Inflammatory macrophage treated with lipopolysaccharide for 4 hours (primary cell): ENCODE measurements at regions not wholly inside any gene's neighbourhood (a gene's known extent, or its start where the extent isn't known, plus 50 kb on each side); places are given as distances from the start of the nearest gene placed in this dataset.

Experiments
- DNase-seq: peaks from one replicate; pipeline ENCODE4 v3.0.0-alpha.2; 2020

DNA sequence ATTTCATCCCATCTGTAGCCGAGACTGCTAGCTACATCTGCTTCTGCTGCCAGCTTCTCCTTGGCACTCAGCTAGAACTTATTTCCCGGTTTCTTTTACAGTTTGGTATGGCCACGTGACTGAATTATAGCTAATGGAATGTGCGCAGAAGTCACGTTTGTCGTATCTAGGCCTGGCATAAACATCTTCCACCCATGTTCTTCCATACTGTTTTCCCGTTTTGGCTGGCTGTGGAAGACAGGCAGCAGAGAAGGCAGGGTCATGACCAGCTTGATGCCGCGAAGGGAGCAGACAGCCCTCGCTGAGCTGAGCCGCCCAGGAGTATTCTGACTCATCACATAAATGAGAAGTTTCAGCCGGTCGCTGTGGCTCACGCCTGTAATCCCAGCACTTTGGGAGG, 186.7 kb downstream of the RFC3 start:
- DNase-seq: no peak

DNA sequence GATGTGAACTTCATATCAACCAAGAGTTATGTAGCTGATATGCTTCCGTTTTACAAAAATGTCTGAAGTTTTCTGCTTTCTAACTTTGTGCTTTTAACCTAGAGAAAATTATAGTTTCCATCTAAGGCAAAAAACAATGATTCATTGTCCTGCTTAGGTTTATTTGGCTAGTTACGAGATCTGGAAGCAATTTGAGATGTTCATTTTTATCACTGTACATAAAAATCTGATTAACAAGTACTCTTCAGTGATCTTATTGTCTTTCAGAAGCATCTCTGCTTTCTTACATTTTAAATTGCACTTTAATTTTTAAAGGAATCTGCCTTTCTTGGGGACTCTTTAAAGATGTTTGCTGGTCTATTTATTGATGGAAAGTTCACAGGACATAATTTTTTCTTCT, 188.1 kb downstream of the RFC3 start:
- DNase-seq: no peak

DNA sequence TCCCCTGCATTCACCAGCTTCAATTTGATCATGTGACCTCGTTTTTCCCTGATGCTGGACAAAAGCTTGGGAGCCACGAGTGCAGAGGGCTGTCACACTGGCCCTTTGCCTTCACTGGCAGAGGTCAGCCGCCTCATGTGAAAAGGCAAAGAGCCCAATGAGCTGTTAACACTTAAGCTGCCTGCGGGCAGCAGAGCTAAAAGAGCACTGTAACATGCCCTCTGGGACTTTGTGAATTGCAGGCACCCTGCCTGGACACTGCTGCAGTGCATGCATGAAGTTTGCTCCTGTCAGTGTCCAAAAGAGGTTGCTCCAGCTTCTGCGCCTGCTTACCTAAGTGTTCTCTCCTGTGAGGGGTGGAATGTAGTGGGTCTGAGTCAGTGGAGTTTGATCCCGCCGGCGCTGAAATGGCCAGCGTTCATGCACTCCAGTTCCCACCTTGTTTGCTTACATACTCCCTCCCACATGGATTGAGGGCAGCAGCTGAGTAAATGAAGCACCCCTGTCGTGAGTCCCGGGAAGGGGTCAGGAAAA, 193.7 kb downstream of the RFC3 start:
- no peak for DNase-seq

DNA sequence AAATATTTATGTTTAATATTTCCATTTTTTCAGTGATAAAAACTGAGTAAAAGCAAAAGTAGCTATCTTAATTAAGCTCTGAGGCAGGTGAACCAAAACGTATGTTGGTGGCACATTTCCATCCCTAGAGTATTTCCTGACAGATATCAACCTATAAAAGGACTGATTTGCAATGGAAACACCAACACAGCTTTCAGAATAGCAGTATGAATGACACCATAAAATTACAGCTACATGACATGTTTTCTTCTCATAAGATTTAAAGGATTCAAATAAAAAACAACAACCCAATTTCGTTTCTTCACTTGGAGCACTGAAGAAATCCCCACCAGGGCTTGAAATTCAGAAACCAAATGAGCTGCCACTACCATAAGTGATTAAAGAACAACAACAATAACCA, 194.4 kb downstream of the RFC3 start:
- no peak for DNase-seq

DNA sequence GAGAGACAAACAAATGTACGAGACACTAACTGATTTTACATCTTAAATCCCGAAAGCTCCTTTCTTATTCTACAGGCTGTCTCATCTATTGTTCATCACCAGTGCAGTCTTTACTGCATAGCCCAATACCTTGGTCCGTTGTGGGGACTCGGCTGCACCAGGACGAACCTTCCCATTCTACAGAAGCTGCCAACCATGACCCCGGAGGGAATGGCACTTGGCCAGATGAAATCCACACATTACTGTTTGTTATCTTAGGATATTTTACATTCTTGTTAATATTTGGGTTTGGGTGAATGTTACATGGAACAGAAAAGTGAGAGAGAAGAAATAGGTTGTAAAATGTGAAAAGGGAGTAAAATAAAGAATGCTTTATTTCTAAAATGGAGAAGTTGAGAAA, 195.1 kb downstream of the RFC3 start:
- DNase-seq: no peak

DNA sequence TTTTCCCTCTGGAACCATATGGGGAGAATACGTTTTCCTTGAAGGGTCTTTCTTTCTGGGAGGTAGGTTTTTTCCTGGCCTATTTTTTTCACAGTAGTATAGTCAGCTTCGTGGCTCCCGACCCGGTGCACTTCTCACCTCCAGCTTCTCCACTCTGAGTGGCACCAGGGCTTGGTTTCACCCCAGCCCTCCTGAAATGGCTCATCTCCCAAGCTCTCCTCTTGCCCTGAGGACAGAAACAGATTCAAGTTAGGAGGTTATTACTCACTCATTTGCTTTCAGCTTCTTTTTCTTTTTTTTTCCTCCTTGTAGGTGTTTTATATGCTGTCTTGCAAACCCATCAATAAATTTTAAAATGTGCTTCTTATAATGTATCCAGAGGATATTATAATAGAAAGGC, 199.3 kb downstream of the RFC3 start:
- DNase-seq: no peak

DNA sequence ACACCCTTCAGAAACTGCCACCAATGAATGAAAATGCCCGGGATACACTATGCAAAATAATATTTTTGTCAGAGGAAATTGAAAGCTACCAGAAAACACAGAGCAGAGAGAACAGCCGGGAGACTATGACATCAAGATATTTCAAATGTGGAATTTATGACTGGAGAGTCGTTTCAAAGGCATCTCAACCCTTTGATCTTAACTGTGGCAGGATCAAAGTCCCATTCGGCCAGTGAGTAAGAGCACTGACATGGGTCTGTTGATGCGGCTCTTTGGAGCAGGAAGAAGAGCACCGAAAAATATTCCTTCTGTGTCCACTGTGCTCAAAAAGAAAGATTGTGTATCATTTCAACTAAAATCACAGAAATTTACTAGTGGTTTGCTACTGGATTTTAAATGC, 201.9 kb downstream of the RFC3 start:
- DNase-seq: no peak

DNA sequence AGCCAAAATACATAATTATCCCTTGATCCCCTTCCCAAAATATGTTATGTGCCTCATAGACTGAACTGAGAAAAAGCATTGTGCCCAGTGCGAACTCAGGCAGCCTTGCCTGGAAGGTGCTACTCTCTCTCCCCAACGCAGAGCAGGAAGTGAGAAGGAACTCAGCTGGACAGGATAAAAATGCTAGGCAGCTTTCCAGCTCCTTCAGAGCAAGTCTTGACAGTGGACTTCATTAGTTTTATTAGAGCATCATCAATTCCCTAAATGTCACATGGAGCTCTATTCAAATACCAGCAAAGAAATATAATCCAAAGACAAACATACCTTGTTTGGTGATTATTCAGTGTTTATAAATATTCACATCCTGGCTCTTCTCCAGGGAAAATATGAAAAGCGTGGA, 202.4 kb downstream of the RFC3 start:
- DNase-seq: no peak

DNA sequence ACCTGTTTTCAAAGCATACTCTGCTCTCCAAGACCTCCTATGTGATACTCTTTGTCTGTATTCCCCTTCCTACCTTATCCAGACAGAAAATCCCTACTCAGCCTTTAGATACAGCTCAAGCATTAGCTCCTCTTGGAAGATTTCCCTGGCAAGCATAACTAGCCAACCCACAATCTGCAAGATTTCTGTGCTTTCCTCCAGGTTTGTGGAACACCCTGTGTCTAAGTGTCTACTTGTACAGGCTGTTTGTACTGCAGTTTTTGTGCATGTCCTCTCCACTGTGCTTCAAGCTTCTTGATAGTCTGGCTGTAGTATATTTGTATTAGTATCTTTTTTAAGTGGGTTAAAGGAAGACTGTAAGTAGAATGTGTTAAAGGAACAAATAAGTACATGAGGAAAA, 203.7 kb downstream of the RFC3 start:
- DNase-seq: no peak

DNA sequence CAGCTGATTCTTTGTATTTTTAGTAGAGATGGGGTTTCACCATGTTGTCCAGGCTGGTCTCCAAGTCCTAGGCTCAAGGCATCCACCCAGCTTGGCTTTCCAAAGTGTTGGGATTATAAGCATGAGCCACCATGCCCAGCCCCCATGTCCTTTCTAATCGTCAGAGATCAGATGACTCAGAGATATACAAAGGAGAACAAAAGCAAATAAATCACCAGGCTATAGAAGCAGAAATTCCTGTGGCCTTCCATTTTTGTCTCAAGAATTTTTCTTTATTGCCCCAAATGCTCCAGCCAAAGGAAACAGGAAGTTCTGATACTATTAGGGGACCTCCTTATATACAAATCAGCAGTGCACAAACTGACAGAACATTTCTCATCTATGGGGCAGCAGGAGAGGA, 207.8 kb downstream of the RFC3 start:
- DNase-seq: no peak

DNA sequence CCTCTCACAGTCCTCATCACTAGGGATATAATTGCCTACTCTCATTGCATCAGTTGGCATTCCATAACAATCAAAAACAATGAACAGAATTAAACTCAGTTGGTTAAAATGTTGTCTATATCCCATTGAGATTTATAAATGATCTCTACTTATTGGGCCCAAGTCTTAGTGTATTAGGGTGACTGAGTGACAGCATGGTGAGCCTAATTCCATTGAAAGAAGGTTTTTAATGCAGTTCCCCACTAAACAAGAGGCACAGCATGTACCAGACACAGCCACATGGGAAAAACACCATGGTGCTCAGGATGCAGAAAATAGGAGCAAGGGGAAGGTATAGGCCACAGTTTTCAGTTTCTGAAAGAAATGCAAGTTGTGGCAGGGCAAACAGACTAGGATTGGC, 208.4 kb downstream of the RFC3 start:
- DNase-seq: no peak

DNA sequence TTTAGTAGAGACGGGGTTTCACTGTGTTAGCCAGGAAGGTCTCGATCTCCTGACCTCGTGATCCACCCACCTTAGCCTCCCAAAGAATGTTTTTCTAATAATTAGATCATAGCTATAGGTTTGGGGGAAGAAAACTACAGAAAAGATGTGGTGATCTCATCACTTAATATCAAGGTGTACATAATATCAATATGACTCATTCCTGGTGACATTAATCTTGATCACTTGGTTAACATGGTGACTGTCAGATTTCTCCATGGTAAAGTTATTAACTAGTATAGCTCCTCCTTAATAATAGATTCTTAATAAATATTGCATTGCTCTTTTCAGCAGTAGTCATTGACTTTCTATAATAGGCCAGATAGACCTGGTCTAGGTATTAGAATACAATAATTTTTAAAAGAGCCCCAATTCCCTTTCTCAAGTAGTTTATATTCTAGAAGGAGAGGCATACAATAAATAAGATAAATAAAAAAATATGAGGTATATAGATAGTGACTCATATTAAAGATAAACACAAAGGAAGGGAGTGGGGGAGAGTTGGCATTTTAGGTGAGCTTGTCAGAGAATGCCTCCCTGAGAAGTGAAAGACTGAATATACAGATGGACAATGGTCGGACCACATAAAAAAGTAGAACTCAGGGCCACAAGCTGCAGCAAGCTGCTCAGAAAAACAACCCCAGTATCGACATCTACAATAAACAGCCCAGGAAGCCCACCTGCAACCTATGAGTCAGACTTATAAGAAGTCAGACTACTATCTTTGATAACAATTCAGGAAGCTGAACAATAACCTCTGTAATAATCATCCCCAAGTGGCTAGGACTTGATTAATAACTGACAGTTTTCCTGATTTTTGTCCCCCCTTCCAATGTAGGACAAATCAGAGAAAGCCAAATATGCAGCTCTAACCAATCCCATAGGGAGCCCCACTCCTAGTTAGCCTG, 210.8 kb downstream of the RFC3 start:
- no peak for DNase-seq

DNA sequence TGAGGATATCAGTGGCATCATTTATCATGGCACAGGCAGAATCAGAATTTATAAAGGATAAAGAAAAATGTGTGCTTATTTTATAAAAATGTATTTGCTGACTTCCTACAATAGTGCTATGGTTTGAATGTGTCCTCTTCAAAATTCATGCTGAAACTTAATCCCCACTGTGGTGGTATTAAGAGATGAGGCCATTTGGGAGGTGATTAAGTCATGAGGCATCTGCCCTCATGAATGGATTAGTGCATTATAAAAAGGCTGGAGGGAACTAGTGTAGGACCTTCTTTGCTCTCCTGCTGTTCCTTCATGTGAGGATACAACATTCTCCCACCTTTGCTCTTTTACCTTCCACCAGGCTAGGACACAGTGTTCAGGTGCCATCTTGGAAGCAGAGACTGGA, 212.8 kb downstream of the RFC3 start:
- no peak for DNase-seq

DNA sequence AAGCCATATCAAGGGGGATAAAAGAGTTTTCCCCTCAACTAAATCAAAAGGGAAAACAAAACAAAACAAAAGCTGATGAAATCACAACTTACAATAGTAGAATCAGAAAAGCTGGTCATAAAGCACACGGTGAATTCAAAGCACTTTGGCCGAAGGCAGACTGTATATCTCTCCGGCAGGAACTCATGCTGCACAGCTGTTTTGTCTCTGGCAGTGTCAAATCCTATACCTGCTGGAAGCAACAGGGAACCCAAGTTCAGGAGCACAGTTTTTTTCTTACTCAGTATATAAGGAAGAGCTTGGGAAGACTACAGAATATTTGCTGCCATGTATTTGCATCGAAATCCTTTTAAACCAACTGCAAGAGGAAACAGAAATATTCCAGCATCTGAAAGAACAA, 213.7 kb downstream of the RFC3 start:
- DNase-seq: no peak

DNA sequence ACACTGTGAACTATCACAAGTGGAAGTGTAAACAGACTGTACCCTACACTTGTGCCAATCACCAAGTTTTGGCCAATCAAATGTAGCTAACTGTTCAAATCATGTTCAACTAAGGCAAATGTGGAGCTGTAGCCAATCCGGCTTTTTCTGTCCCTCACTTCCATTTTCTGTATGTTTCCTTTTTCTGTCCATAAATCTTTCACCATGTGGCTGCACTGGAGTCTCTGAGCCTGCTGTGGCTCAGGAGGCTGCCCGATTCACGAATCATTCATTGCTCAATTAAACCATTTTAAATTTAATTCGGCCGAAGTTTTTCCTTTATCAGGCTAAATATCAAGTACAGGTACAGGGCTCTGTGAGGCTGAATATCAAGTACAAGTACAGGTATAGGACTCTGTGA, 216.5 kb downstream of the RFC3 start:
- no peak for DNase-seq

DNA sequence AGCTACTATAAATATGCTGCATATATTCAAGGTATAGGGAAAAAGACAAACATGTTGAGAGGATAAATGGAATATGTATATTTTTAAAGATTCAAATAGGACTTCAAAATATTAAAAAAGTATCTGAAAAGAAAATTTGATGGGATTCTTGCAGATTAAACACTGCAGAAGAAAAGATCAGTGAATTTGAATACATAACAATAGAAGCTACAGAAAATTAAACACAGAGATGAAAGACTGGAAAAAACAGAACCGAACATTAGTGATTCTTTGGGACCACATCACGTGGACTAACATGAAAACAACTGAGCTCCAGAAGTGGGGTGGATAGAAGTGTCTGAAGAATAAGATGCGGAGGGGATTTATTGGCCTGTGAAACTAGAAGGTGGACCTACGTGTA, 217.2 kb downstream of the RFC3 start:
- no peak for DNase-seq

DNA sequence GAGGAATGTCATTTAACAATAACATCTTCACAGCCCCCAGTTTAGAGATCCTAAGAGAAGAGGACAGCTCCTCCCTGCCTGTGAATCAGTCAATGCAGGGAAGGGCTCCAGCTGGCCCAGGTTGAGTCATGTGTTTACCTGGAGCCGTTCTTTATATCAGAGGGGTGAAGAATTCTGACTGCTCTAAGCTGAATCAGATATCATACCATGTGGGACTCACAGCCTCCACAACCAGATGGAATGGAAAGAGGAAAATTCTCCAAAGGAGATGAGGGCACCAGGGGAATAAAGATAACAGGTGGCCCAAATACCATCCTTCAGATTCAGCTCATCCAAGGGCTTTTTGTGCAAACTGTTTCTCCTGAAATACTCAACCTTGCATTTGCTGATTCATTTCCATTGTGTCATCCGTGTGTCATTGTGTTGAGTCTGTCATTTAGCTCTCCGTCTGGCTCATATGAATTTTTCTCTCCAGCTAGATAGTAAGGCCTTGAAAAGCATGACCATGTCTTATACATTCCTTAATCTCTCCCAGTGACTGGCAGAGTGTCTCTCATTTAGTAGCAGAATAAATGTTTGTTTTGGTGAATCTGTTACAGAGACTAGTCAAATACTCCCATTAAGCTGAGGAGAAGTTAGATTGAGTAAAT, 217.9 kb downstream of the RFC3 start:
- no peak for DNase-seq

DNA sequence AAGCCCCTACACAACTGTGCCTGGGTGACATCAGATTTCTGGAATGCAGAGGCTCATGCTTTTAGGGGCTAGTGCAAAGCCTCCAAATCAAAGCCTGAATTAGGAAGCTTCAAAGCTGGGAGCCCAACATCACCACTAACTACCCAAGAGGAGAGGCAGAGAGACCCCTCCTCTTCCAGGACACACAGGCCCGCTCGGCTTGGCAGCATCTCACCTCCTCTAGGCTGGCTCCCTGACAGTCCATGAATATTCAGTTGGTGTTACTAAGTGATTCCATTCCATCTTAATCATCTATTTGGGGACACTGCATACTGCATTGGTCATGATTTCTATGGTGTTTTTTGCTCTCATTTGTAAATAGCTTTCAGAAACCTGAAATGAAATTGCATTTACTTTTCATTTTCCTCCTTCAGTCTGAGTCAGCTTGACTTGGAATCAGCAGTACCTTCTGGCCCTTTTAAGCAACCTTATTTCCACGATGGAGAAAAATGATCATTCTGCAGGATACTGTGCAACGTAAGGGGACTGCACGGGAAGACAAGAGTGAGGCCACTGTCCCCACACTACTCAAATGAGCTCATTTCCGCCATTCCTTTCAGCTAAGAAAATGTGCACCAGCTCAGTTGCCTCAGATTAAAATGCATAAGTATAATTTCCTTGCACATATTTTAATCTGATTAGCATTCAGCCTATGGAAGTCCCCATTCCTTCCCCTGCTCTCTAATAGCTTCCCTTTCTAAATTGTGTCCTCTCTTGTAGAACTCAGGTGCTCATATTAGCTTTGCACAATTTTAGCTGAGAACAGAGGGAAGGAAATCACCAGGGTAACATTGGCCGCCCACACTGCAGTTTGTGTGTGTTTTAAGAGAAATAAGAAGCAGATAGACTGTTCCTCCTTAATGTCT, 219.9 kb downstream of the RFC3 start:
- no peak for DNase-seq

DNA sequence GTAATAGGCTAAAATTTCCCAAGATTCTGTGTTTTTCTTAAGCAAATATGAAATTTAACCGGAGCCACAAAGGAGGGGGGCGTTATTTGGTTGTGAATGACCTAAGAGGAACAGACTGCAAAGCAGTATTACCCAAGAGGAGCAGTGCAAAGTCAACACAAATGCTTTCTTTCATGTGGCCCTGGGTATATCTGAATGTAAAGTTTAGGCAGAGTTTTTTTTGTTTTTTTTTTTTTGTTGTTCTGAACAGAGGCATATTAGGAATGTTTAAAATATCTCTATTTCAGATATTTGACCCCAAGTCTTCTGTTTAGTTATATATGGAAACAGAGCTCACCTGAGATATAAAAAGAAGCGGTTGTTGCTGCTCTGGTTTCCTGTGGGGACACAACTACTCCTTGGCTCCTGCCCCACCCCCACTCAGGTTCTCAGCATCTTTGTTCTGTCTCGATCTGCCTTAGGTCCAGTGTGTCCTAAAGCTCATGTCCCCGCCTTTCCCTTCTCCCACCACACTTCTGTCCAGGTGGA, 220.7 kb downstream of the RFC3 start:
- no peak for DNase-seq

DNA sequence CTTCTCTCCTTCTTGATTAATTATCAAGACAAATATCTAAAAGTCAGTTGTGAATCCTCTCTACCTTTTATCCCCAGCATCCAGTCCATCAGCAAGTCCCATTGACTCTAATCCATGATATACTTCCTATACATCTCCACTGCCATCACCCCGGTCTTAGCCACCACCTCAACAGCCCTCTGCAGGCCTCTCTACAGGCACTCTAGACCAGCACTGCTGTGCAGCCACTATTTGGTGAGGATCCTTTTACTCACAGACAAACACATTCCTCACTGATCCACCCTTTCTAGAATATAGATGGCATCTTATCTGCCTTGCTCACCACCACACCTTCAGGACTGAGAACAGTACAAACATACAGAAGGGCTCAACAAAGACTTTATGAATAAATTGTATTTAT, 221.7 kb downstream of the RFC3 start:
- DNase-seq: no peak

DNA sequence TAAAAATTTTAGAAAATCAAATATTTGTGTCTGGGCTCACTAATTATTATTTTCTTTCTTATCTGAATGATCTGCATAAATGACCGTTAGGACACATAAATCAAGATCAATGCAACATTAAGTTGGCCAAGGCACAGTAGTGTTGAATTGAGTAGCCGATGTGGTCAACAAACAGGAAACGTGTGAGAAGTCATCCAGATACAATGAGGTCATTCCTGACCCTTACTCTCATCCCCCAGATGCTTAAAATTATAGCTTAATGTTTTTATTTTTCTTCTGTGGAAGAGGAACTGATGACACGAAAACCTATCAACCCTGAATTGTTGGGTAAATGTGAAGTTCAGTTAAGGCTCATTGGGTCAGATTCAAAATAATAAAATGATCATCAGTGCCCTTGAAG, 222.9 kb downstream of the RFC3 start:
- DNase-seq: no peak

DNA sequence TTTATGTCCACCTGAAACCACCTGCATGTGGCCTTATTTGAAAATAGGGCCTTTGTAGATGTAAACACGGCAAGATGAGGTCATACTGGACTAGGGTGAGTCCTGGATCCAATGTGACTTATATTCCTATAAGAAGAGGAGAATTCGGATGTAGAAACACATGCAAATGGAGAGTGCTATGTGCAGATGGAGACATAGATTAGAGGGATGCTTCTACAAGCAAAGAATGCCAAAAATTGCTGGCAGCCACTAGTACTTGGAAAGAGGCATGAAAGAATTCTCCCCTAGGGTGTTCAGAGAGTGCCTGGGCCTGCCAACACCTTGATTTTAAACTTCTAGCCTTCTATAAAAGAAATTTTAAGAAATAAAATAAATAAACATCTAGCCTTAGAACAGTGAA, 226.1 kb downstream of the RFC3 start:
- no peak for DNase-seq

DNA sequence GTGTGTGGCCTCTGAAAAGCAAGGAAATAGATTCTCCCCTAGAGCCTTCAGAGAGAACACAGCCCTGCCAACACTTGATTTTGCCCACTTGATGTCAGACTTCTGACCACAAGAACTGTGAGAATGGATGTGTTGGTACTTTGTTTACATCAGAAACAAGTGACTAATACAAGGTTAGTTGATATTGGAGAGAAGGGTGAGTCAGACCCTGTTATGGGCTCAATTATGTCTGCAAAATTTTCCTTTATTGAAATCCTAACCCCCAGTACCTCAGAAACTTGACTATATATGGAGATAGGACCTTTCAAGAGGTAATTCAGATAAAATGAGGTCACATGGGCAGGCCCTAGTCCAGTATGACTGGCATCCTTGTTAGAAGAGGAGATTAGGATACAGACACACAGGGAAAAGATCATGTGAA, 226.7 kb downstream of the RFC3 start:
- no peak for DNase-seq
